PC-9 (cell line): ENCODE measurements at regions not wholly inside any gene's neighbourhood (a gene's known extent, or its start where the extent isn't known, plus 50 kb on each side); places are given as distances from the start of the nearest gene placed in this dataset.

Experiments used
- BruUV-seq: library from RNA; stranded (reverse); fragments of 400-500 nt; replicated peaks from 2 replicates; lab custom pipeline; 2021; lab: Mats Ljungman, UMichigan
- CTCF ChIA-PET: fragments of 300-600 bp; sonication (Branson Sonifier 250); formaldehyde crosslinking; loops from one replicate; lab custom pipeline; 2022; ENCODE audit warnings: antibody characterized with exemption; lab: Charles Lee
- POLR2A ChIA-PET: fragments of 300-600 bp; sonication (Branson Sonifier 250); formaldehyde crosslinking; loops from one replicate; lab custom pipeline; 2022; ENCODE audit warnings: antibody characterized with exemption; ENCODE audit not compliant: unreplicated experiment; lab: Charles Lee
- DNase-seq, 2 experiments: peaks; one replicate each; pipeline versions ENCODE4 v3.0.0 to v3.0.0-alpha.2; 2015 to 2022; ENCODE audit warnings: mixed read lengths in 1 of 2
- H2AFZ ChIP-seq: fragments of 200-600 bp; sonication (generic); 2 replicates; pipeline ENCODE4 v1.8.1; 2017; ENCODE audit warnings: antibody characterized with exemption
- H3F3A ChIP-seq: fragments of 200-600 bp; sonication (generic); 2 replicates; pipeline ENCODE4 v1.8.1; 2017; ENCODE audit warnings: antibody characterized with exemption, mild to moderate bottlenecking, low read depth; ENCODE audit not compliant: insufficient read depth
- H3K27ac ChIP-seq: fragments of 200-600 bp; sonication (generic); 2 replicates; pipeline ENCODE4 v1.6.1; 2016; ENCODE audit warnings: mixed run types
- H3K27me3 ChIP-seq: fragments of 200-600 bp; sonication (generic); 2 replicates; pipeline ENCODE4 v1.6.1; 2016; ENCODE audit warnings: low read depth, mixed run types; ENCODE audit not compliant: insufficient read depth
- H3K36me3 ChIP-seq: fragments of 200-600 bp; sonication (generic); 2 replicates; pipeline ENCODE4 v1.6.1; 2016; ENCODE audit warnings: low read depth, mixed run types
- H3K4me1 ChIP-seq: fragments of 200-600 bp; sonication (generic); replicated peaks from 2 replicates; pipeline ENCODE4 v1.6.1; 2016; ENCODE audit warnings: mixed run types; ENCODE audit not compliant: insufficient read depth
- H3K4me2 ChIP-seq: fragments of 200-600 bp; sonication (generic); 2 replicates; pipeline ENCODE4 v1.6.1; 2017; ENCODE audit warnings: mixed run types
- H3K4me3 ChIP-seq: fragments of 200-600 bp; sonication (generic); 2 replicates; pipeline ENCODE4 v1.6.1; 2016; ENCODE audit warnings: mixed run types
- H3K79me2 ChIP-seq: fragments of 200-600 bp; sonication (generic); 2 replicates; pipeline ENCODE4 v1.6.1; 2017; ENCODE audit warnings: low read depth, mixed run types
- H3K9me2 ChIP-seq: fragments of 200-600 bp; sonication (generic); 2 replicates; pipeline ENCODE4 v1.8.1; 2017; ENCODE audit warnings: mild to moderate bottlenecking; ENCODE audit not compliant: insufficient read depth
- H3K9me3 ChIP-seq: fragments of 200-600 bp; sonication (generic); 2 replicates; pipeline ENCODE4 v1.8.1; 2016; ENCODE audit warnings: low read depth; ENCODE audit not compliant: insufficient read depth
- H4K20me1 ChIP-seq: fragments of 200-600 bp; sonication (generic); 2 replicates; pipeline ENCODE4 v1.8.1; 2017; ENCODE audit not compliant: insufficient read depth
- EZH2 ChIP-seq: fragments of 200-600 bp; sonication (generic); IDR thresholded peaks from 2 replicates; pipeline ENCODE4 v1.8.0; 2017; ENCODE audit warnings: antibody characterized with exemption, low read depth
- intact Hi-C: fragments of 100-400 bp; cut with micrococcal nuclease; formaldehyde crosslinking; loops from one replicate; pipeline ENCODE4 v1.10.0; 2022; ENCODE audit not compliant: unreplicated experiment
- TF ChIP-seq, protein P1 (sequence below): fragments of 200-600 bp; sonication (generic); conservative IDR thresholded peaks from 2 replicates; pipeline ENCODE4 v1.6.1; 2017; ENCODE audit warnings: mixed run types, antibody characterized with exemption, mild to moderate bottlenecking, moderate library complexity

DNA sequence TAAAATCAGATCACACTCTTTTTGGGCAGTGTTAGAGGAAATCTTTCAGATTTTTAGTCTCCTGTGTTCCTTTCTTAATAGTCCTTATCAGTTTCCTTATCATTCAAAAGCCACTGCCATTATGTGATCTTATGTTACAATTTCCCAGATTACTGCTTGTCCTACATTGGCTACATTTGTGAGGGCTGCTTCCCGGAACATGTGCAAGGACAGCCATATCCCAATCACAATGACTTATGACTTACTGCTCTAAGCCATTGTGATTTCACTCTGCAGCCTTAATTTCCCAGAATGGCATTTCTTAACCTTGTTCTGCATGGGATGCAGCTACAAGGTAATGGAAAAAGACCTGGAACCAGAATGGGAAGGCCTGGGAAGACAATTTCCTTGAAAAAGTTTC, 125.1 kb upstream of the PPP2R3A start:
- Histone ChIP-seq H4K20me1 (no peaks in the 10 kb centered on the region), H3K9me3 (no peaks in the 10 kb centered on the region), H3K36me3 (no peaks in the 10 kb centered on the region), H2AFZ (no peak overlapping the region), H3K27me3 (no peaks in the 10 kb centered on the region), H3K4me3 (no peak overlapping the region), H3K9me2 (no peaks in the 10 kb centered on the region), H3F3A (no peaks in the 10 kb centered on the region), H3K27ac (no peak overlapping the region), H3K4me1 (no peaks in the 10 kb centered on the region), H3K79me2 (no peaks in the 10 kb centered on the region), H3K4me2 (no peak overlapping the region)
- TF ChIP-seq, protein P1, sequence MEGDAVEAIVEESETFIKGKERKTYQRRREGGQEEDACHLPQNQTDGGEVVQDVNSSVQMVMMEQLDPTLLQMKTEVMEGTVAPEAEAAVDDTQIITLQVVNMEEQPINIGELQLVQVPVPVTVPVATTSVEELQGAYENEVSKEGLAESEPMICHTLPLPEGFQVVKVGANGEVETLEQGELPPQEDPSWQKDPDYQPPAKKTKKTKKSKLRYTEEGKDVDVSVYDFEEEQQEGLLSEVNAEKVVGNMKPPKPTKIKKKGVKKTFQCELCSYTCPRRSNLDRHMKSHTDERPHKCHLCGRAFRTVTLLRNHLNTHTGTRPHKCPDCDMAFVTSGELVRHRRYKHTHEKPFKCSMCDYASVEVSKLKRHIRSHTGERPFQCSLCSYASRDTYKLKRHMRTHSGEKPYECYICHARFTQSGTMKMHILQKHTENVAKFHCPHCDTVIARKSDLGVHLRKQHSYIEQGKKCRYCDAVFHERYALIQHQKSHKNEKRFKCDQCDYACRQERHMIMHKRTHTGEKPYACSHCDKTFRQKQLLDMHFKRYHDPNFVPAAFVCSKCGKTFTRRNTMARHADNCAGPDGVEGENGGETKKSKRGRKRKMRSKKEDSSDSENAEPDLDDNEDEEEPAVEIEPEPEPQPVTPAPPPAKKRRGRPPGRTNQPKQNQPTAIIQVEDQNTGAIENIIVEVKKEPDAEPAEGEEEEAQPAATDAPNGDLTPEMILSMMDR = no peak
- TF ChIP-seq EZH2 = no peak
- BruUV-seq = no TSS peak
- ChIA-PET POLR2A (interaction anchor here (0.7 kb wide), 1 partner anchor 627 kb away, joined by 4 read pairs; no protein-coding TSS in a partner anchor), CTCF (no interaction called here)
- no peak for DNase-seq
- intact Hi-C loops = no loop called here

- H3K4me1 ChIP-seq = no peaks in the 10 kb centered on the region
- H3K36me3 ChIP-seq = no peaks in the 10 kb centered on the region
- no peaks in the 10 kb centered on the region for H4K20me1 ChIP-seq
- no peak overlapping the region for H2AFZ ChIP-seq
- no peak overlapping the region for H3K4me2 ChIP-seq
- DNase-seq = no peak
- H3K9me2 ChIP-seq = no peaks in the 10 kb centered on the region
- H3K27ac ChIP-seq = no peak overlapping the region
- H3K4me3 ChIP-seq = no peak overlapping the region
- H3K27me3 ChIP-seq = no peaks in the 10 kb centered on the region
- no peaks in the 10 kb centered on the region for H3K9me3 ChIP-seq
- CTCF ChIA-PET = no interaction called here
- intact Hi-C loops = no loop called here
- POLR2A ChIA-PET = no interaction called here
- no TSS peak for BruUV-seq
- no peaks in the 10 kb centered on the region for H3F3A ChIP-seq
- no peak for TF ChIP-seq EZH2
- TF ChIP-seq, protein P1 = no peak
- no peaks in the 10 kb centered on the region for H3K79me2 ChIP-seq
These were observed 121.1 kb upstream of the PPP2R3A start for GRCh38 chr3:135844386-135844785.

DNA sequence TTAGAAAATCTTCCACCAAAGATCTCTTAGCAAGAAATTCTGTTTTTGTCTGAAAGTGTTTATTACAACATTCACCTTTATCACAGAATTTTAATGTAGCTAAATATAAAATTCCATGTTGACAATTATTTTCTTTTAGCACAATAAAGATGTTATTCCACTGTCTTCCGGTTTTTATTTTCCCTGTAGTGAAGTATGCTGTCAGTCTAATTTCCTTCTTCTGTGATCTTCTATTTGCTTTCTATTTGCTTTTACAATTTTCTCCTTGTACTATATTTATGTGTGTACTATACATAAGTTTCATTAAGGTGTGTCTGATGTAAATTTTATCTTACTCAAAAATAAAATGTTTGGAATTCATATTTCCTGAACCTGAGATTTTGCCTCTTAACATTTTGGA, 117.5 kb upstream of the PPP2R3A start:
- CTCF ChIA-PET = no interaction called here
- no peak for DNase-seq
- Histone ChIP-seq H3K4me1 (no peaks in the 10 kb centered on the region), H3K9me2 (no peaks in the 10 kb centered on the region; the same call in 1 of the 2 replicates), H3K36me3 (no peaks in the 10 kb centered on the region), H3K9me3 (no peaks in the 10 kb centered on the region), H2AFZ (no peak overlapping the region), H3K4me2 (no peak overlapping the region), H3K27ac (no peak overlapping the region), H3K79me2 (no peaks in the 10 kb centered on the region), H4K20me1 (no peaks in the 10 kb centered on the region), H3K4me3 (no peak overlapping the region), H3F3A (no peaks in the 10 kb centered on the region), H3K27me3 (no peaks in the 10 kb centered on the region; the same call in 1 of the 2 replicates)
- TF ChIP-seq, protein P1 = no peak
- no peak for TF ChIP-seq EZH2
- intact Hi-C loops = no loop called here
- POLR2A ChIA-PET = no interaction called here
- BruUV-seq = no TSS peak
